Breast epithelium (tissue), 3 donors: ENCODE measurements at regions not wholly inside any gene's neighbourhood (a gene's known extent, or its start where the extent isn't known, plus 50 kb on each side); places are given as distances from the start of the nearest gene placed in this dataset.

ENCODE experiments used
- POLR2A ChIP-seq: fragments of 450-650 bp; IDR thresholded peaks from one replicate; pipeline ENCODE4 v1.6.1; 2016; ENCODE audit warnings: antibody characterized with exemption, mild to moderate bottlenecking, moderate library complexity
- TF ChIP-seq, protein P1 (sequence below), 3 donors: fragments of 450-650 bp; IDR thresholded peaks; one replicate each; pipeline ENCODE4 v1.5.1; 2016 to 2017; ENCODE audit warnings: antibody characterized with exemption in 3 of 3, mild to moderate bottlenecking in 3 of 3, moderate library complexity in 3 of 3

GRCh38 chr13:110989331-110989730 lies 74.5 kb upstream of the ANKRD10 start:
- TF ChIP-seq, protein P1, sequence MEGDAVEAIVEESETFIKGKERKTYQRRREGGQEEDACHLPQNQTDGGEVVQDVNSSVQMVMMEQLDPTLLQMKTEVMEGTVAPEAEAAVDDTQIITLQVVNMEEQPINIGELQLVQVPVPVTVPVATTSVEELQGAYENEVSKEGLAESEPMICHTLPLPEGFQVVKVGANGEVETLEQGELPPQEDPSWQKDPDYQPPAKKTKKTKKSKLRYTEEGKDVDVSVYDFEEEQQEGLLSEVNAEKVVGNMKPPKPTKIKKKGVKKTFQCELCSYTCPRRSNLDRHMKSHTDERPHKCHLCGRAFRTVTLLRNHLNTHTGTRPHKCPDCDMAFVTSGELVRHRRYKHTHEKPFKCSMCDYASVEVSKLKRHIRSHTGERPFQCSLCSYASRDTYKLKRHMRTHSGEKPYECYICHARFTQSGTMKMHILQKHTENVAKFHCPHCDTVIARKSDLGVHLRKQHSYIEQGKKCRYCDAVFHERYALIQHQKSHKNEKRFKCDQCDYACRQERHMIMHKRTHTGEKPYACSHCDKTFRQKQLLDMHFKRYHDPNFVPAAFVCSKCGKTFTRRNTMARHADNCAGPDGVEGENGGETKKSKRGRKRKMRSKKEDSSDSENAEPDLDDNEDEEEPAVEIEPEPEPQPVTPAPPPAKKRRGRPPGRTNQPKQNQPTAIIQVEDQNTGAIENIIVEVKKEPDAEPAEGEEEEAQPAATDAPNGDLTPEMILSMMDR (IDR thresholded peaks at IDR 0.05), result no peak
- TF ChIP-seq POLR2A, result no peak
